ENCODE measurements at regions not wholly inside any gene's neighbourhood (a gene's known extent, or its start where the extent isn't known, plus 50 kb on each side); places are given as distances from the start of the nearest gene placed in this dataset.
"Not testable (repeated sequence)": the region's sequence is repeated elsewhere in the genome, so short reads cannot be mapped to it uniquely, and the experiment has no call there.

- DNase-seq, result not testable (repeated sequence)
Measured at GRCh38 chr2:239817468-239818031, 207.6 kb downstream of the NDUFA10 start.

- no peak for DNase-seq
Measured at GRCh38 chr2:239816576-239817467, 208.3 kb downstream of the NDUFA10 start.

GRCh38 chr2:239815671-239816070 is 209.5 kb downstream of the NDUFA10 start:
- no peak for DNase-seq

GRCh38 chr2:239814861-239815601 is 210.1 kb downstream of the NDUFA10 start:
- DNase-seq, result no peak

- DNase-seq, result no peak
Measured at GRCh38 chr2:239814116-239814860, 210.9 kb downstream of the NDUFA10 start.

GRCh38 chr2:239813261-239814115 is 211.7 kb downstream of the NDUFA10 start:
- DNase-seq, result no peak

GRCh38 chr2:239811806-239812560 is 213.2 kb downstream of the NDUFA10 start:
- no peak for DNase-seq

- DNase-seq, result no peak
Measured at GRCh38 chr2:239811111-239811781, 213.9 kb downstream of the NDUFA10 start.

GRCh38 chr2:239809391-239809790 is 215.8 kb downstream of the NDUFA10 start:
- DNase-seq, result no peak

- no peak for DNase-seq
Measured at GRCh38 chr2:239807568-239807967, 217.6 kb downstream of the NDUFA10 start.

GRCh38 chr2:239806758-239807434 is 218.2 kb downstream of the NDUFA10 start:
- DNase-seq, result no peak

GRCh38 chr2:239806276-239806675 is 218.9 kb downstream of the NDUFA10 start:
- no peak for DNase-seq

- no peak for DNase-seq
Measured at GRCh38 chr2:239805414-239805813, 219.7 kb downstream of the NDUFA10 start.

- DNase-seq, result no peak
Measured at GRCh38 chr2:239805043-239805329, 220.2 kb downstream of the NDUFA10 start.

- DNase-seq, result no peak
Measured at GRCh38 chr2:239804161-239805042, 220.7 kb downstream of the NDUFA10 start.

- no peak for DNase-seq
Measured at GRCh38 chr2:239803766-239804115, 221.4 kb downstream of the NDUFA10 start.

GRCh38 chr2:239803102-239803765 is 221.9 kb downstream of the NDUFA10 start:
- DNase-seq, result no peak

- DNase-seq, result no peak
Measured at GRCh38 chr2:239802185-239802649, 222.9 kb downstream of the NDUFA10 start.

All from NK-92 treated with Interleukin-12 subunit alpha and Interleukin-12 subunit beta, amount 100 ng/mL, for 24 hours (cell line).